ENCODE measurements at regions not wholly inside any gene's neighbourhood (a gene's known extent, or its start where the extent isn't known, plus 50 kb on each side); places are given as distances from the start of the nearest gene placed in this dataset.

- no peak for ATAC-seq
- TF ChIP-seq, protein P1, sequence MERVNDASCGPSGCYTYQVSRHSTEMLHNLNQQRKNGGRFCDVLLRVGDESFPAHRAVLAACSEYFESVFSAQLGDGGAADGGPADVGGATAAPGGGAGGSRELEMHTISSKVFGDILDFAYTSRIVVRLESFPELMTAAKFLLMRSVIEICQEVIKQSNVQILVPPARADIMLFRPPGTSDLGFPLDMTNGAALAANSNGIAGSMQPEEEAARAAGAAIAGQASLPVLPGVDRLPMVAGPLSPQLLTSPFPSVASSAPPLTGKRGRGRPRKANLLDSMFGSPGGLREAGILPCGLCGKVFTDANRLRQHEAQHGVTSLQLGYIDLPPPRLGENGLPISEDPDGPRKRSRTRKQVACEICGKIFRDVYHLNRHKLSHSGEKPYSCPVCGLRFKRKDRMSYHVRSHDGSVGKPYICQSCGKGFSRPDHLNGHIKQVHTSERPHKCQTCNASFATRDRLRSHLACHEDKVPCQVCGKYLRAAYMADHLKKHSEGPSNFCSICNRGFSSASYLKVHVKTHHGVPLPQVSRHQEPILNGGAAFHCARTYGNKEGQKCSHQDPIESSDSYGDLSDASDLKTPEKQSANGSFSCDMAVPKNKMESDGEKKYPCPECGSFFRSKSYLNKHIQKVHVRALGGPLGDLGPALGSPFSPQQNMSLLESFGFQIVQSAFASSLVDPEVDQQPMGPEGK (CRISPR knock-in tag; IDR thresholded peaks at IDR 0.05; ENCODE audit: borderline replicate concordance), result no peak
- TF ChIP-seq ZFP30 (CRISPR knock-in tag; IDR thresholded peaks at IDR 0.05), result no peak
- TF ChIP-seq, protein P2, sequence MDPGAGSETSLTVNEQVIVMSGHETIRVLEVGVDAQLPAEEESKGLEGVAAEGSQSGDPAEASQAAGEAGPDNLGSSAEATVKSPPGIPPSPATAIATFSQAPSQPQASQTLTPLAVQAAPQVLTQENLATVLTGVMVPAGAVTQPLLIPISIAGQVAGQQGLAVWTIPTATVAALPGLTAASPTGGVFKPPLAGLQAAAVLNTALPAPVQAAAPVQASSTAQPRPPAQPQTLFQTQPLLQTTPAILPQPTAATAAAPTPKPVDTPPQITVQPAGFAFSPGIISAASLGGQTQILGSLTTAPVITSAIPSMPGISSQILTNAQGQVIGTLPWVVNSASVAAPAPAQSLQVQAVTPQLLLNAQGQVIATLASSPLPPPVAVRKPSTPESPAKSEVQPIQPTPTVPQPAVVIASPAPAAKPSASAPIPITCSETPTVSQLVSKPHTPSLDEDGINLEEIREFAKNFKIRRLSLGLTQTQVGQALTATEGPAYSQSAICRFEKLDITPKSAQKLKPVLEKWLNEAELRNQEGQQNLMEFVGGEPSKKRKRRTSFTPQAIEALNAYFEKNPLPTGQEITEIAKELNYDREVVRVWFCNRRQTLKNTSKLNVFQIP (CRISPR knock-in tag; IDR thresholded peaks at IDR 0.05; ENCODE audit: borderline replicate concordance, low read depth), result no peak
- no peak for TF ChIP-seq ZFP3 (CRISPR knock-in tag; IDR thresholded peaks at IDR 0.05)
- no peak for TF ChIP-seq PPARA (CRISPR knock-in tag; IDR thresholded peaks at IDR 0.05; ENCODE audit: borderline replicate concordance)
- TF ChIP-seq, protein P3, sequence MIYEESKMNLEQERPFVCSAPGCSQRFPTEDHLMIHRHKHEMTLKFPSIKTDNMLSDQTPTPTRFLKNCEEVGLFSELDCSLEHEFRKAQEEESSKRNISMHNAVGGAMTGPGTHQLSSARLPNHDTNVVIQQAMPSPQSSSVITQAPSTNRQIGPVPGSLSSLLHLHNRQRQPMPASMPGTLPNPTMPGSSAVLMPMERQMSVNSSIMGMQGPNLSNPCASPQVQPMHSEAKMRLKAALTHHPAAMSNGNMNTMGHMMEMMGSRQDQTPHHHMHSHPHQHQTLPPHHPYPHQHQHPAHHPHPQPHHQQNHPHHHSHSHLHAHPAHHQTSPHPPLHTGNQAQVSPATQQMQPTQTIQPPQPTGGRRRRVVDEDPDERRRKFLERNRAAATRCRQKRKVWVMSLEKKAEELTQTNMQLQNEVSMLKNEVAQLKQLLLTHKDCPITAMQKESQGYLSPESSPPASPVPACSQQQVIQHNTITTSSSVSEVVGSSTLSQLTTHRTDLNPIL (CRISPR knock-in tag; IDR thresholded peaks at IDR 0.05; ENCODE audit: low read depth), result no peak
- no peak for TF ChIP-seq CSDC2 (CRISPR knock-in tag; IDR thresholded peaks at IDR 0.05)
- no peak for TF ChIP-seq TCF4 (CRISPR knock-in tag; IDR thresholded peaks at IDR 0.05; ENCODE audit: borderline replicate concordance)
- TF ChIP-seq ZNF565 (CRISPR knock-in tag; conservative IDR thresholded peaks at IDR 0.05; ENCODE audit: low read depth), result no peak
- TF ChIP-seq ARNTL (CRISPR knock-in tag; IDR thresholded peaks at IDR 0.05; ENCODE audit: borderline replicate concordance, low read depth), result no peak
- TF ChIP-seq RARB (CRISPR knock-in tag; IDR thresholded peaks at IDR 0.05), result no peak
- no peak for TF ChIP-seq OSR1 (CRISPR knock-in tag; IDR thresholded peaks at IDR 0.05)
- no peak for TF ChIP-seq ZNF8 (CRISPR knock-in tag; IDR thresholded peaks at IDR 0.05)
- TF ChIP-seq, protein P4, sequence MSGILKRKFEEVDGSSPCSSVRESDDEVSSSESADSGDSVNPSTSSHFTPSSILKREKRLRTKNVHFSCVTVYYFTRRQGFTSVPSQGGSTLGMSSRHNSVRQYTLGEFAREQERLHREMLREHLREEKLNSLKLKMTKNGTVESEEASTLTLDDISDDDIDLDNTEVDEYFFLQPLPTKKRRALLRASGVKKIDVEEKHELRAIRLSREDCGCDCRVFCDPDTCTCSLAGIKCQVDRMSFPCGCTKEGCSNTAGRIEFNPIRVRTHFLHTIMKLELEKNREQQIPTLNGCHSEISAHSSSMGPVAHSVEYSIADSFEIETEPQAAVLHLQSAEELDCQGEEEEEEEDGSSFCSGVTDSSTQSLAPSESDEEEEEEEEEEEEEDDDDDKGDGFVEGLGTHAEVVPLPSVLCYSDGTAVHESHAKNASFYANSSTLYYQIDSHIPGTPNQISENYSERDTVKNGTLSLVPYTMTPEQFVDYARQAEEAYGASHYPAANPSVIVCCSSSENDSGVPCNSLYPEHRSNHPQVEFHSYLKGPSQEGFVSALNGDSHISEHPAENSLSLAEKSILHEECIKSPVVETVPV (CRISPR knock-in tag; IDR thresholded peaks at IDR 0.05), result no peak
- TF ChIP-seq TSHZ2 (CRISPR knock-in tag; IDR thresholded peaks at IDR 0.05), result no peak
- TF ChIP-seq SNAI2 (CRISPR knock-in tag; IDR thresholded peaks at IDR 0.05), result no peak
- TF ChIP-seq GLIS3 (CRISPR knock-in tag; IDR thresholded peaks at IDR 0.05), result no peak
- no peak for TF ChIP-seq ZC3H10 (CRISPR knock-in tag; IDR thresholded peaks at IDR 0.05)
These were observed 162.8 kb upstream of the RMST start for GRCh38 chr12:97299847-97300246.

DNA sequence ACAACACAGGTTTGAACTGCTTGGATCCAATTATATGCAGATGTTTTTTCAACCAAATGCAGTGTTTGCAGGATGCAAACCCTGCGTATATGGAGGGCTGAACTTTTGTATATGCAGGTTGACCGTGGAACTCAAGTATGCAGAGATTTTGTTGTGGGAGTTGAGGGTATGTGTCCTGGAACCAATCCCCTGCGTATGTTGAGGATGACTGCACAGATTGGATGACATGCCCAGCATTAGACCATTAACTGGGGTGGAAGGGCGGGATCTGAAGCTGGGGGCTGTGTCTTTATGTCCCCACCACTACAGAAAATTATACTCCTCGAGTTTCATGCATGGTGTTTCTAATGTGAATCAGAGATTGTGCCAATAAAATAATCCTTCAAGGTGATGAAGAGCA, 162.2 kb upstream of the RMST start:
- TF ChIP-seq ESRRG (CRISPR knock-in tag; IDR thresholded peaks at IDR 0.05) (no peak), ZNF8 (CRISPR knock-in tag; IDR thresholded peaks at IDR 0.05) (no peak), GLIS3 (CRISPR knock-in tag; IDR thresholded peaks at IDR 0.05) (no peak), TSHZ2 (CRISPR knock-in tag; IDR thresholded peaks at IDR 0.05) (no peak)
- ATAC-seq, result no peak

All from SK-N-SH treated with all-trans-retinoic acid at 6 μM for 48 hours (cell line).